ENCODE measurements at regions not wholly inside any gene's neighbourhood (a gene's known extent, or its start where the extent isn't known, plus 50 kb on each side); places are given as distances from the start of the nearest gene placed in this dataset.

GRCh38 chr10:44242091-44242490, 142.8 kb downstream of the CXCL12 start:
- no peak for TF ChIP-seq POLR2AphosphoS5 (IDR thresholded peaks at IDR 0.05; ENCODE audit: low read depth, low read length)
- TF ChIP-seq SIN3A (IDR thresholded peaks at IDR 0.05; ENCODE audit: borderline replicate concordance, insufficient read depth, low read length) = no peak
